ENCODE measurements at regions not wholly inside any gene's neighbourhood (a gene's known extent, or its start where the extent isn't known, plus 50 kb on each side); places are given as distances from the start of the nearest gene placed in this dataset.

- H3K27ac Mint-ChIP-seq: no peak overlapping the region
- H3K4me1 Mint-ChIP-seq: no peaks in the 10 kb centered on the region
- H3K4me3 Mint-ChIP-seq: no peak overlapping the region
- peaks cover 23% of the 10 kb centered on the region for H3K9me3 Mint-ChIP-seq
- no peaks in the 10 kb centered on the region for H3K27me3 Mint-ChIP-seq
- ChIA-PET POLR2A (no interaction called here), CTCF (no interaction called here)
- H3K36me3 Mint-ChIP-seq (ENCODE audit: low read depth): no peaks in the 10 kb centered on the region
- DNase-seq: no peak
Measured at GRCh38 chr5:152912924-152913323, 507.8 kb upstream of the NMUR2 start.

- no peak overlapping the region for H3K4me3 Mint-ChIP-seq
- ChIA-PET POLR2A (no interaction called here), CTCF (no interaction called here)
- no peaks in the 10 kb centered on the region for H3K36me3 Mint-ChIP-seq (ENCODE audit: low read depth)
- peaks cover 3% of the 10 kb centered on the region for H3K9me3 Mint-ChIP-seq
- no peaks in the 10 kb centered on the region for H3K4me1 Mint-ChIP-seq
- no peak for DNase-seq
- H3K27ac Mint-ChIP-seq: no peak overlapping the region
- no peaks in the 10 kb centered on the region for H3K27me3 Mint-ChIP-seq
Measured at GRCh38 chr5:152932621-152933020, 527.5 kb upstream of the NMUR2 start.

GRCh38 chr5:152933056-152933455, 528.0 kb upstream of the NMUR2 start:
- Mint-ChIP-seq H3K27me3 (no peaks in the 10 kb centered on the region), H3K4me1 (no peaks in the 10 kb centered on the region), H3K4me3 (no peak overlapping the region), H3K36me3 (ENCODE audit: low read depth) (no peaks in the 10 kb centered on the region), H3K27ac (no peak overlapping the region), H3K9me3 (peaks cover 7% of the 10 kb centered on the region)
- no peak for DNase-seq
- ChIA-PET POLR2A (no interaction called here), CTCF (no interaction called here)

- Mint-ChIP-seq H3K4me3 (no peak overlapping the region), H3K27ac (no peak overlapping the region), H3K36me3 (ENCODE audit: low read depth) (no peaks in the 10 kb centered on the region), H3K27me3 (no peaks in the 10 kb centered on the region), H3K4me1 (no peaks in the 10 kb centered on the region), H3K9me3 (peaks cover 18% of the 10 kb centered on the region)
- CTCF ChIA-PET: no interaction called here
- POLR2A ChIA-PET: no interaction called here
- DNase-seq: no peak
Measured at GRCh38 chr5:152938630-152939029, 533.6 kb upstream of the NMUR2 start.

GRCh38 chr5:152942633-152943336, 537.7 kb upstream of the NMUR2 start:
- H3K4me1 Mint-ChIP-seq: no peaks in the 10 kb centered on the region
- peaks cover 17% of the 10 kb centered on the region for H3K9me3 Mint-ChIP-seq
- no peaks in the 10 kb centered on the region for H3K27me3 Mint-ChIP-seq
- no peaks in the 10 kb centered on the region for H3K36me3 Mint-ChIP-seq (ENCODE audit: low read depth)
- DNase-seq: no peak
- H3K27ac Mint-ChIP-seq: no peak overlapping the region
- CTCF ChIA-PET: no interaction called here
- POLR2A ChIA-PET: no interaction called here
- no peak overlapping the region for H3K4me3 Mint-ChIP-seq

GRCh38 chr5:152953788-152954483, 536.5 kb upstream of the GRIA1 start:
- Mint-ChIP-seq H3K27ac (no peak overlapping the region), H3K9me3 (peaks cover 3% of the 10 kb centered on the region), H3K36me3 (ENCODE audit: low read depth) (no peaks in the 10 kb centered on the region), H3K4me3 (no peak overlapping the region), H3K27me3 (no peaks in the 10 kb centered on the region), H3K4me1 (no peaks in the 10 kb centered on the region)
- ChIA-PET CTCF (no interaction called here), POLR2A (no interaction called here)
- DNase-seq: no peak

- no peak for DNase-seq
- H3K27ac Mint-ChIP-seq: no peak overlapping the region
- no peak overlapping the region for H3K4me3 Mint-ChIP-seq
- no peaks in the 10 kb centered on the region for H3K36me3 Mint-ChIP-seq (ENCODE audit: low read depth)
- ChIA-PET POLR2A (no interaction called here), CTCF (no interaction called here)
- H3K4me1 Mint-ChIP-seq: no peaks in the 10 kb centered on the region
- H3K9me3 Mint-ChIP-seq: peaks cover 3% of the 10 kb centered on the region
- no peaks in the 10 kb centered on the region for H3K27me3 Mint-ChIP-seq
Measured at GRCh38 chr5:152956943-152957613, 533.4 kb upstream of the GRIA1 start.

GRCh38 chr5:152978141-152978835, 512.2 kb upstream of the GRIA1 start:
- Mint-ChIP-seq H3K4me1 (no peaks in the 10 kb centered on the region), H3K4me3 (no peak overlapping the region), H3K27ac (no peak overlapping the region), H3K9me3 (peaks cover 9% of the 10 kb centered on the region), H3K27me3 (no peaks in the 10 kb centered on the region), H3K36me3 (ENCODE audit: low read depth) (no peaks in the 10 kb centered on the region)
- DNase-seq: no peak
- ChIA-PET POLR2A (no interaction called here), CTCF (interaction anchor here (0.6 kb wide), 1 partner anchor 464 kb away, joined by 3 read pairs; no protein-coding TSS in a partner anchor)

GRCh38 chr5:152987131-152987530, 503.3 kb upstream of the GRIA1 start:
- Mint-ChIP-seq H3K27ac (no peak overlapping the region), H3K27me3 (no peaks in the 10 kb centered on the region), H3K9me3 (peaks cover 5% of the 10 kb centered on the region), H3K4me1 (no peaks in the 10 kb centered on the region), H3K4me3 (no peak overlapping the region), H3K36me3 (ENCODE audit: low read depth) (no peaks in the 10 kb centered on the region)
- ChIA-PET CTCF (no interaction called here), POLR2A (no interaction called here)
- DNase-seq: no peak

- H3K27me3 Mint-ChIP-seq: no peaks in the 10 kb centered on the region
- ChIA-PET POLR2A (no interaction called here), CTCF (no interaction called here)
- H3K4me1 Mint-ChIP-seq: no peaks in the 10 kb centered on the region
- H3K4me3 Mint-ChIP-seq: no peak overlapping the region
- no peak for DNase-seq
- H3K27ac Mint-ChIP-seq: no peak overlapping the region
- H3K9me3 Mint-ChIP-seq: peaks cover 1% of the 10 kb centered on the region
- no peaks in the 10 kb centered on the region for H3K36me3 Mint-ChIP-seq (ENCODE audit: low read depth)
Measured at GRCh38 chr5:152990217-152990616, 500.3 kb upstream of the GRIA1 start.

GRCh38 chr5:152990649-152991048, 499.8 kb upstream of the GRIA1 start:
- Mint-ChIP-seq H3K4me3 (no peak overlapping the region), H3K36me3 (ENCODE audit: low read depth) (no peaks in the 10 kb centered on the region), H3K27ac (no peak overlapping the region), H3K27me3 (no peaks in the 10 kb centered on the region), H3K9me3 (peaks cover 1% of the 10 kb centered on the region), H3K4me1 (no peaks in the 10 kb centered on the region)
- DNase-seq: no peak
- CTCF ChIA-PET: no interaction called here
- POLR2A ChIA-PET: no interaction called here

- H3K27ac Mint-ChIP-seq: no peak overlapping the region
- H3K9me3 Mint-ChIP-seq: peaks cover 1% of the 10 kb centered on the region
- POLR2A ChIA-PET: no interaction called here
- no peak overlapping the region for H3K4me3 Mint-ChIP-seq
- no peaks in the 10 kb centered on the region for H3K27me3 Mint-ChIP-seq
- DNase-seq: no peak
- H3K36me3 Mint-ChIP-seq (ENCODE audit: low read depth): no peaks in the 10 kb centered on the region
- no peaks in the 10 kb centered on the region for H3K4me1 Mint-ChIP-seq
- CTCF ChIA-PET: no interaction called here
Measured at GRCh38 chr5:152994033-152994680, 496.3 kb upstream of the GRIA1 start.

- Mint-ChIP-seq H3K9me3 (peaks cover 1% of the 10 kb centered on the region), H3K27ac (no peak overlapping the region), H3K36me3 (ENCODE audit: low read depth) (no peaks in the 10 kb centered on the region), H3K4me3 (no peak overlapping the region), H3K27me3 (no peaks in the 10 kb centered on the region), H3K4me1 (no peaks in the 10 kb centered on the region)
- ChIA-PET POLR2A (no interaction called here), CTCF (no interaction called here)
- DNase-seq: no peak
Measured at GRCh38 chr5:152995214-152995725, 495.2 kb upstream of the GRIA1 start.

Measured in activated CD4-positive, alpha-beta memory T cell treated with anti-CD3 and anti-CD28 coated beads, Interleukin-2, amount 10 ng/mL, durations not matched to agents 7 days and 5 days (primary cell).